ENCODE measurements at regions not wholly inside any gene's neighbourhood (a gene's known extent, or its start where the extent isn't known, plus 50 kb on each side); places are given as distances from the start of the nearest gene placed in this dataset.
"Not testable (repeated sequence)": the region's sequence is repeated elsewhere in the genome, so short reads cannot be mapped to it uniquely, and the experiment has no call there.

DNA sequence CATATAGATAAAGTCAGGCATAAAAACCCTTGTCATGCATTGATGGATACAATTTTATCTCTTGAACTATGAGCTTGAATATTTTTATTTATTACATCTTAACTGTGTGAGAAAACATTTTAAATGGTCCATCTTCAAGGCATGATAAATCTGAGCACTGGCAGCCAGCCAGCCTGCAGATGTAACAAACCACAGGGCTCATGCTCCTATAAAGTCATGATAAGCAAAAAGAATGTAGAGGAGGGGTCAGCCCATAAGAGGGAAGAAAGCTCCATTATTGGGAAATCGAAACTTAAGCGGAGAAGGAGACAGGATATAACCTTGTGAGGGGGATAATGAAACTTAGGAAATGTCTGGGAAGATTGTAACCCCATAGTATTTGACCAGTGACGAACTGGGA is 839.0 kb downstream of the LRRIQ3 start:
- no peak overlapping the region for H3K4me3 ChIP-seq (ENCODE audit: low read length)
- DNase-seq (ENCODE audit: low read depth, low spot score), result no peak

GRCh38 chr1:73356485-73356884 is 841.5 kb downstream of the LRRIQ3 start:
- DNase-seq (ENCODE audit: low read depth, low spot score), result no peak
- no peak overlapping the region for H3K4me3 ChIP-seq (ENCODE audit: low read length)

- no peak overlapping the region for H3K4me3 ChIP-seq (ENCODE audit: low read length)
- no peak for DNase-seq (ENCODE audit: low read depth, low spot score)
These were observed 854.0 kb downstream of the LRRIQ3 start for GRCh38 chr1:73343947-73344346.

GRCh38 chr1:73333847-73334503 is 864.0 kb downstream of the LRRIQ3 start:
- H3K4me3 ChIP-seq (ENCODE audit: low read length), result no peak overlapping the region
- no peak for DNase-seq (ENCODE audit: low read depth, low spot score)

- no peak overlapping the region for H3K4me3 ChIP-seq (ENCODE audit: low read length)
- no peak for DNase-seq (ENCODE audit: low read depth, low spot score)
These were observed 866.2 kb downstream of the LRRIQ3 start for GRCh38 chr1:73331726-73332125.

- H3K4me3 ChIP-seq (ENCODE audit: low read length), result no peak overlapping the region
- DNase-seq (ENCODE audit: low read depth, low spot score), result no peak
These were observed 870.0 kb downstream of the LRRIQ3 start for GRCh38 chr1:73327998-73328397.

DNA sequence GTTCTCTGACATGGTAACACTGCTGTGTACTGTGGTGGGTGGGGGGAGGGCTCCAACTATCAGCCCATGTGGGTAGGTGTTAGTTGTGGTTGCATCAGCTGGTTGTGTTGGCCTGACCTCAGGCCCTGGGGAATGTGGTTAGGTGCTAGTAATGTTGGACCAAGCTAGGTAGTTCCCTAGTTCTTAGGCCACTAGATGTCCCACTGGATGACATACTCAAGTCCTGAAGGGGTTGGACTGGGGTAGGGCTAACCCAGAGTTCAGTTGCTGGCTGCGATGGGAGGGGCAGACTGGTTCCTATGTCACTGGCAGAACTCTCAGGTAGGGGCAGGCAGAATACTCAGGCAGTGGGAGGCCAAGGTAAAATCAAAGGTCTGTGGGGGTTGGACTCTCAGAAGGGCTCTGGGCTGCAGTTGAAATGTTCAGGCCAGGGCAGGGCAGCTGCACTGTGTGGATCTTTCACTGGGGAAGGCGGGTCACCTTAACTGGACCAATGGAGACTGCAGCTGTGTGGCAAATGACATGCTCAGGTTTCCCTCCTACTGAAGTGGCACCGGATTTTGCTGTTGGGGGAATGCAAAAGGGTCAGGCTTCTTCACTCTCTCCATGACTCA is 870.7 kb downstream of the LRRIQ3 start:
- H3K4me3 ChIP-seq (ENCODE audit: low read length), result no peak overlapping the region
- DNase-seq (ENCODE audit: low read depth, low spot score), result no peak

- no peak overlapping the region for H3K4me3 ChIP-seq (ENCODE audit: low read length)
- no peak for DNase-seq (ENCODE audit: low read depth, low spot score)
These were observed 871.3 kb downstream of the LRRIQ3 start for GRCh38 chr1:73326663-73327062.

DNA sequence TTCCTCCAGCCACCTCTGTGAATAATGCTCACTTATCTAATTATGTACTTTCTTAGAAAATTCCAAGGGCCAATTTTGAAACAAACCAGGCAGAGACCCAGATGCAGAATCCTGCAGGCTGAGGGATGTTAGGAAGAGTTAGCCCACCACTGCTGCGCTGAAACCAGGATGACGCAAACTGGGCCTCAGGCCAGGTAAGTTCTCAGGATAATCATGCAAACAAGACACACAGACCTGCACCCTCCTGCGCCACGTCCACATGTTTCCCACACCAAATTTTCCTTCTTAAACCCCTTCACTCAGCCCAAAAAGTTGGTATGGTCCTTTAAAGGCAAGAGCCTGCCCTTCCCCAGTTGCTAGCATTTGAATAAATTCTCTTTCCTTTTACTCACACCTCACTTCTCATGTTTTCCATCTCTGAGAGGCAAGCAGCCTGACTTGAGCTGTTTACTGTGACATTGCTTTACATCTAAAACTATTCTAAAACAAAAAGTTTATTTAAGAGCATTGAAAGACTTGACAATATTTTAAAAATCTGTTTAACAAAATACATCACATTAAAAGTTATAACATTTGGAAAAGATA is 887.1 kb downstream of the LRRIQ3 start:
- H3K4me3 ChIP-seq (ENCODE audit: low read length), result no peak overlapping the region
- no peak for DNase-seq (ENCODE audit: low read depth, low spot score)

- no peak overlapping the region for H3K4me3 ChIP-seq (ENCODE audit: low read length)
- no peak for DNase-seq (ENCODE audit: low read depth, low spot score)
These were observed 890.9 kb downstream of the LRRIQ3 start for GRCh38 chr1:73306899-73307555.

- no peak for DNase-seq (ENCODE audit: low read depth, low spot score)
- H3K4me3 ChIP-seq (ENCODE audit: low read length), result no peak overlapping the region
These were observed 924.1 kb downstream of the LRRIQ3 start for GRCh38 chr1:73273886-73274285.

DNA sequence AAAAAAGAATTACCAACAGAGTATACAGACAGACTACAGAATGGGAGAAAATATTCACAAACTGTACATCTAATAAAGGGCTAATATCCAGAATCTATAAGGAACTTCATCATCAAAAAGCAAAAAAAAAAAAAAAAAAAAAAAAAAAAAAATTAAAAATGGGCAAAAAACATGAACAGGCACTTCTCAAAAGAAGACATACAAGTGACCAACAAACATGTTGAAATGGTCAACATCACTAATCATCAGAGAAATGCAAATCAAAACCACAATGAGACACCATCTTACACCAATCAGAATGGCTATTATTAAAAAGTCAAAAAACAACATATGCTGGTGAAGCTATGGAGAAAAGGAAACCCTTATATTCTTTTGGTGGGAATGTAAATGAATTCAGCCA is 952.8 kb downstream of the LRRIQ3 start:
- DNase-seq (ENCODE audit: low read depth, low spot score), result not testable (repeated sequence)

GRCh38 chr1:73218995-73219546 is 936.7 kb upstream of the NEGR1 start:
- DNase-seq (ENCODE audit: low read depth, low spot score), result no peak
- H3K4me3 ChIP-seq (ENCODE audit: low read length), result no peak overlapping the region

More for the DNA sequence above, 952.8 kb downstream of the LRRIQ3 start:
- not testable (repeated sequence) for H3K4me3 ChIP-seq (ENCODE audit: low read length)

DNA sequence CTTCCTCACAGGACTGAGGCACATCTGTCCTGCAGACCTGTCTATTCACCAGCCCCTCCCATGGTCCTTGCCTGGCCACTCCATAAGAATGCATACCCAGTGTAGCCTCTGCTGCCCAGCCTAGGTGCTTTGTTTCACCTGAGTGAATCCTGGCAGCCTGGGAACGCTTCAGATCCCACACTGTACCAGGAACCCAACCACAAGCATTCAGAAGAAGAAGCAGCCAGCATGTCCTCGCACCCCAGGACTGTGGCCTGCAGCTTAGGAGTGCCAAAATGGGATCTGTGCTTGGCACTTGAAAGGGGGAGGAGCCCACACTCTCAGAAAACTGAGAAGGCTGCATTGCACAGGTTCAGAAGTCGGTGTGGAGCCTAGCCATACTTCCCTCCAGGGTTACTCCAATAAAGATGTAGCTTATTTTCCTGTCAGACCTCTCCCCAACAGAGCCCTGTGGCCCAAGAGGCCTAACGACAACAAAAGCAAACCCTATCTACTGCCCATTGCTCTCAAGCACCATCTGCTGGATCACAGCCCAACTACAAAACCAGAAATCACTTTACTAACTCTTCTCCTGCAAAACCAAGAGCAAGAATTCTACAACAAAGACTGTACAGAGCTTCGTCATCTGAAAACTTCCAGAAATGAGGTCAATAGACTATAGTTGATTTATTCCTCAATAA is 923.1 kb upstream of the NEGR1 start:
- no peak for DNase-seq (ENCODE audit: low read depth, low spot score)
- H3K4me3 ChIP-seq (ENCODE audit: low read length), result no peak overlapping the region

DNA sequence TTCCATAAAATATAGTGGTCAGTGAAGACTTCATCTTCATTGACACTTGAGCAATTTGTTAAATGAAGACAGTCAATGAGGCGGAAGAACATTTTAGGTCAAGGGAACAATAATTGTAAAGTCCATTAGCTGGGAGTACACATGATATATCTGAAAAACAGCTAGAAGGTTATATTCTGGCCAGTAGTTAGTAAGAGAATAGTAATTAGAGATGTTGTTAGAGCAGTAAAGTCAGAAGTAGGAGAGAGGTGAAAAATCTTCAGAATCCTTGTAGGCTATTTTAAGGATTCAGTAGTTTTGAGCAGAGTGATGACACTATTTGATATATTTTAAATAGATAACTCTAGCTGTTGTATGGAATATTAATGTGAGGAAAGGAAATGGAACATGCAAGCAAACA is 915.6 kb upstream of the NEGR1 start:
- DNase-seq (ENCODE audit: low read depth, low spot score), result no peak
- no peak overlapping the region for H3K4me3 ChIP-seq (ENCODE audit: low read length)

DNA sequence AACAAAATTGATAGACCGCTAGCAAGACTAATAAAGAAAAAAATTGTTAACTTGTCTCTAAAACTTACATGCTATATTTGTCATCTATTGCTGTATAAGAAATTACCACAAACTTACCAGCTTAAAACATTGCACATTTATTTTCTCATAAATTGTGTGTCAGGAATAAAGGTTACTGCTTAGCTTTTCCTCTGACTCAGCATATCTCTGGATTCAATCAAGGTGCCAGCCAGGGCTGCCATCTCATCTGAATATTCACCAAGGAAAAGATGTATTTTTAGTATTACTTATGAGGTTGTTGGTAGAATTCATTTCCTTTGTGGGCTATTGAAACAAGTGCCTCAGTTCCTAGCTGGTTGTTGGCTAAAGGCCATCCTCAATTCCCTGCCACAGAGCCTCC is 912.6 kb upstream of the NEGR1 start:
- H3K4me3 ChIP-seq (ENCODE audit: low read length), result no peak overlapping the region
- no peak for DNase-seq (ENCODE audit: low read depth, low spot score)

GRCh38 chr1:73183581-73183980 is 901.2 kb upstream of the NEGR1 start:
- H3K4me3 ChIP-seq (ENCODE audit: low read length); DNase-seq (ENCODE audit: low read depth, low spot score): not testable (repeated sequence)

DNA sequence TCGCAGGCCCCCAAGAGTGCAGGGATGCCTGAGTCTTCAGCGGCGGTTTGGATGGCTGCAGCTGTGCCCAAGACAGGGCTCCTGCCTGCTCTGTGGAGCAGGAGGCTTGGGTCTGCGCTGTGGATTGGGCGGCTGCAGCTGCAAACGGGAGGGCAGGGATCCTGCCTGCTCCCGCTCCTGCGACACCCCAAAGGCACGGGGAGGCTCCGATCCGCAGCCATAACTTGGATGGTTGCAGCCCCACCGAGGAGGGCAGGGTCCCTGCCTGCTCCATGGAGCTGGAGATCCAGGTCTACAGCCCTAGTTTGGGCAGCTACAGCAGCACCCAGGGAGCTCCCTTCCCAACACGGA is 898.8 kb upstream of the NEGR1 start:
- DNase-seq (ENCODE audit: low read depth, low spot score), result no peak
- no peak overlapping the region for H3K4me3 ChIP-seq (ENCODE audit: low read length)

GRCh38 chr1:73180397-73181189 is 898.3 kb upstream of the NEGR1 start:
- H3K4me3 ChIP-seq (ENCODE audit: low read length), result no peak overlapping the region
- no peak for DNase-seq (ENCODE audit: low read depth, low spot score)

All from Jurkat, Clone E6-1 (cell line).